SU-DHL-6 (cell line): ENCODE measurements at regions not wholly inside any gene's neighbourhood (a gene's known extent, or its start where the extent isn't known, plus 50 kb on each side); places are given as distances from the start of the nearest gene placed in this dataset.

Experiments used
- H2AFZ ChIP-seq: fragments of 200-600 bp; sonication (generic); 2 replicates; pipeline ENCODE4 v1.6.1; 2014; ENCODE audit warnings: low read depth, mild to moderate bottlenecking, moderate library complexity, mixed read lengths, antibody characterized with exemption, low read length; ENCODE audit not compliant: severe bottlenecking
- H3F3A ChIP-seq: fragments of 200-600 bp; shearing (Covaris generic); 2 replicates; pipeline ENCODE4 v1.6.0; 2016; ENCODE audit warnings: antibody characterized with exemption, mild to moderate bottlenecking; ENCODE audit not compliant: insufficient read depth
- H3K27ac ChIP-seq: fragments of 200-600 bp; sonication (generic); 2 replicates; pipeline ENCODE4 v1.5.1; 2016; ENCODE audit warnings: low read depth, mild to moderate bottlenecking, low read length, moderate library complexity, mixed read lengths
- H3K27me3 ChIP-seq: fragments of 200-600 bp; sonication (generic), shearing (Covaris generic); 2 replicates; pipeline ENCODE4 v1.6.0; 2014; ENCODE audit warnings: mild to moderate bottlenecking, low read length
- H3K36me3 ChIP-seq: fragments of 200-600 bp; sonication (generic); 2 replicates; pipeline ENCODE4 v1.6.1; 2014; ENCODE audit warnings: mild to moderate bottlenecking, low read length, mixed read lengths
- H3K4me2 ChIP-seq: fragments of 300-600, 200-600 bp; shearing (Covaris generic), sonication (generic); 2 replicates; pipeline ENCODE4 v1.6.0; 2014; ENCODE audit warnings: low read length, low read depth, mild to moderate bottlenecking; ENCODE audit not compliant: poor library complexity, severe bottlenecking
- H3K4me3 ChIP-seq: fragments of 200-600 bp; sonication (generic); 2 replicates; pipeline ENCODE4 v1.5.1; 2014; ENCODE audit warnings: antibody characterized with exemption, low read length, mild to moderate bottlenecking, mixed read lengths; ENCODE audit not compliant: insufficient read depth, poor library complexity, severe bottlenecking
- H3K79me2 ChIP-seq: fragments of 200-600 bp; sonication (generic); 2 replicates; pipeline ENCODE4 v1.6.1; 2014; ENCODE audit warnings: mild to moderate bottlenecking, low read length, moderate library complexity; ENCODE audit not compliant: insufficient read depth
- H3K9ac ChIP-seq: fragments of 200-600 bp; sonication (generic); 2 replicates; pipeline ENCODE4 v1.7.0; 2014; ENCODE audit warnings: mild to moderate bottlenecking, low read length
- H3K9me2 ChIP-seq: fragments of 200-600 bp; sonication (generic); replicated peaks from 2 replicates; pipeline ENCODE4 v1.6.1; 2014; ENCODE audit warnings: low read length; ENCODE audit not compliant: insufficient read depth
- H3K9me3 ChIP-seq: fragments of 200-600 bp; sonication (generic); 2 replicates; pipeline ENCODE4 v1.6.1; 2014; ENCODE audit warnings: low read length, mixed read lengths; ENCODE audit not compliant: insufficient read depth
- H4K20me1 ChIP-seq: fragments of 200-600 bp; sonication (generic); 2 replicates; pipeline ENCODE4 v1.6.1; 2014; ENCODE audit warnings: low read depth, mild to moderate bottlenecking, antibody characterized with exemption, low read length, moderate library complexity, mixed read lengths
- EZH2phosphoT487 ChIP-seq: fragments of 200-600 bp; sonication (generic), shearing (Covaris generic); conservative IDR thresholded peaks from 2 replicates; pipeline ENCODE4 v1.6.1; 2018; ENCODE audit warnings: mild to moderate bottlenecking, antibody characterized with exemption, low read length, moderate library complexity, mixed read lengths
- TF ChIP-seq, protein P1 (sequence below): fragments of 200-600 bp; sonication (generic); IDR thresholded peaks from one replicate; pipeline ENCODE4 v1.5.1; 2017; ENCODE audit warnings: antibody characterized with exemption, mild to moderate bottlenecking, low read length, moderate library complexity; ENCODE audit not compliant: insufficient read depth, poor library complexity, severe bottlenecking

DNA sequence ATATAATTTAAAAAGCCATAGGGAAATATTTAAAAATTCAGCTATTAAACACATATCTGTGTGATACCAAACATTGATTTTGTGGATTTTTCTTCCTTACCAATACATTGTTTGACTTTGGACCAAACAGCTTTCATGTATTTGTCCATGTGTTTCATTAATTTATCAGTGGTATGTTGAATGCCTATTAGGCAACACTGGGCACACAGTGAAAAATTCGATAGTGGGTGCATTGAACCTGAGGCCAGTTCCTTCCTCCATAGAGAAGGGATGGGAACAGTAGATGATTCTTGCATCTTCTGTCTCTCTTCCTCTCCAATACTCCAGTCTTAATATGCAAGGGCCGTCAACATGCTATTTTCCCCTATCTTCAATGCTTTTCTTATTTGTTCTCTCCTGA is 110.2 kb upstream of the NR3C1 start:
- H2AFZ ChIP-seq, result no peak overlapping the region
- no peak overlapping the region for H3K4me3 ChIP-seq
- no peaks in the 10 kb centered on the region for H3K27me3 ChIP-seq
- no peak overlapping the region for H3K27ac ChIP-seq
- no peak overlapping the region for H3K9ac ChIP-seq
- H3K9me3 ChIP-seq, result no peaks in the 10 kb centered on the region
- no peak overlapping the region for H3K4me2 ChIP-seq
- TF ChIP-seq EZH2phosphoT487, result no peak
- TF ChIP-seq, protein P1, sequence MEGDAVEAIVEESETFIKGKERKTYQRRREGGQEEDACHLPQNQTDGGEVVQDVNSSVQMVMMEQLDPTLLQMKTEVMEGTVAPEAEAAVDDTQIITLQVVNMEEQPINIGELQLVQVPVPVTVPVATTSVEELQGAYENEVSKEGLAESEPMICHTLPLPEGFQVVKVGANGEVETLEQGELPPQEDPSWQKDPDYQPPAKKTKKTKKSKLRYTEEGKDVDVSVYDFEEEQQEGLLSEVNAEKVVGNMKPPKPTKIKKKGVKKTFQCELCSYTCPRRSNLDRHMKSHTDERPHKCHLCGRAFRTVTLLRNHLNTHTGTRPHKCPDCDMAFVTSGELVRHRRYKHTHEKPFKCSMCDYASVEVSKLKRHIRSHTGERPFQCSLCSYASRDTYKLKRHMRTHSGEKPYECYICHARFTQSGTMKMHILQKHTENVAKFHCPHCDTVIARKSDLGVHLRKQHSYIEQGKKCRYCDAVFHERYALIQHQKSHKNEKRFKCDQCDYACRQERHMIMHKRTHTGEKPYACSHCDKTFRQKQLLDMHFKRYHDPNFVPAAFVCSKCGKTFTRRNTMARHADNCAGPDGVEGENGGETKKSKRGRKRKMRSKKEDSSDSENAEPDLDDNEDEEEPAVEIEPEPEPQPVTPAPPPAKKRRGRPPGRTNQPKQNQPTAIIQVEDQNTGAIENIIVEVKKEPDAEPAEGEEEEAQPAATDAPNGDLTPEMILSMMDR, result no peak
- no peaks in the 10 kb centered on the region for H3F3A ChIP-seq
- no peaks in the 10 kb centered on the region for H3K9me2 ChIP-seq
- H3K79me2 ChIP-seq, result no peaks in the 10 kb centered on the region
- no peaks in the 10 kb centered on the region for H4K20me1 ChIP-seq
- no peaks in the 10 kb centered on the region for H3K36me3 ChIP-seq

DNA sequence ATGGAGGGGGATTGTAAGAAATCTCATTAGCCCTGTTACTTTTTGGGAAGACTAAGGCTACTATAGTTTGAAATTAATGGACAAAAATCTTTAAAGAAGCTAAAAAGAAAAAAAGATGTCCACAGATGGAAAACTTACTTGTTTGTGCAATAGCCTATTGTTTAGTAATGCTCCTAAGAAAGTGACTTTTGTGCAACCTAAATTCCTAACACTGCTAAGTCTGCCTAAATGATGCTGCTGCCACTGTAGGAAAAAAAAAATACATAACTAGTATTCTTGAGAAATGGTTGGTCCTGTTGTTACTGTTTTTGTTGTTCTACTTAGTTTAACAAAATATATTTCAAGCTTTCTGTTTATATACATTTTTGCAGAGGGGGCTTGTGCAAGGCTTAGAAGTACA is 108.2 kb upstream of the NR3C1 start:
- Histone ChIP-seq H3K9ac (no peak overlapping the region), H2AFZ (no peak overlapping the region), H3K27ac (no peak overlapping the region), H3K9me2 (no peaks in the 10 kb centered on the region), H3K4me2 (no peak overlapping the region), H3K9me3 (no peaks in the 10 kb centered on the region), H3K4me3 (no peak overlapping the region), H3K79me2 (no peaks in the 10 kb centered on the region), H3K36me3 (no peaks in the 10 kb centered on the region), H3F3A (no peaks in the 10 kb centered on the region), H4K20me1 (no peaks in the 10 kb centered on the region), H3K27me3 (no peaks in the 10 kb centered on the region)
- TF ChIP-seq, protein P1, result no peak
- no peak for TF ChIP-seq EZH2phosphoT487

DNA sequence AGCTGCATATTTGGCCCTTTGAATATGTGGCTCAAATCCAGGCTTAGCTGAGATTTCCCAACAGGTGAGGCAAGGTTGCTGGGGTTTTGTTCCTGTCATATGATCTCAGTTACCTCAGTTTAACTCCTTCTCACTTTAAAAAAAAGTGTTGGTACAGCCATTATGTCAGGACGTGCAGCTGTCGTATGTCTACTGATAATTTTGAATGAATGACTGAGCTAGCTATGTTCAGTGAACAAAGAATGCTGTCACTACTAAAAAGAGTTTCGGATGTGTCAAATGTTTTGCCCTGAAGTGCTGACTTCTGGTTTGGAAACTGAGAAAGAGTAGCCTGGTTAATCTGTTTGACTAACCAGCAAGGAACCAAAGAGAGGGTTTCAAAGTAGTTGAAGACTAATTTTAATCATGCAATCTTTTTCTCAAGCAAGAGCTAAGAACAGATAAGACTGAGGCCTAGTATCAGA is 106.3 kb upstream of the NR3C1 start:
- H3F3A ChIP-seq, result no peaks in the 10 kb centered on the region
- no peaks in the 10 kb centered on the region for H3K79me2 ChIP-seq
- H3K4me2 ChIP-seq, result no peak overlapping the region
- H2AFZ ChIP-seq, result no peak overlapping the region
- H3K36me3 ChIP-seq, result no peaks in the 10 kb centered on the region
- TF ChIP-seq, protein P1, result no peak
- no peak for TF ChIP-seq EZH2phosphoT487
- no peaks in the 10 kb centered on the region for H3K9me3 ChIP-seq
- H4K20me1 ChIP-seq, result no peaks in the 10 kb centered on the region
- H3K9me2 ChIP-seq, result no peaks in the 10 kb centered on the region
- no peaks in the 10 kb centered on the region for H3K27me3 ChIP-seq
- H3K4me3 ChIP-seq, result no peak overlapping the region
- H3K9ac ChIP-seq, result no peak overlapping the region
- no peak overlapping the region for H3K27ac ChIP-seq
